Mesendoderm (in vitro differentiated cells): ENCODE measurements at regions not wholly inside any gene's neighbourhood (a gene's known extent, or its start where the extent isn't known, plus 50 kb on each side); places are given as distances from the start of the nearest gene placed in this dataset.

Experiments used
- DNase-seq: peaks from one replicate; pipeline ENCODE4 v3.0.0; 2013
- H2AK5ac ChIP-seq: 2 replicates; pipeline ENCODE4 v1.6.1; 2013; ENCODE audit warnings: low read length, inconsistent platforms
- H2BK120ac ChIP-seq: 2 replicates; pipeline ENCODE4 v1.6.1; 2013; ENCODE audit warnings: low read depth, mild to moderate bottlenecking, low read length, moderate library complexity, mixed read lengths
- H2BK15ac ChIP-seq: replicated peaks from 2 replicates; pipeline ENCODE4 v1.6.1; 2013; ENCODE audit warnings: low read depth, mild to moderate bottlenecking, moderate library complexity
- H2BK5ac ChIP-seq: 2 replicates; pipeline ENCODE4 v1.6.1; 2013; ENCODE audit warnings: low read length, inconsistent platforms
- H3K18ac ChIP-seq: 2 replicates; pipeline ENCODE4 v1.6.1; 2013; ENCODE audit warnings: mild to moderate bottlenecking, low read length, mixed read lengths
- H3K23ac ChIP-seq: one replicate; pipeline ENCODE4 v1.6.1; 2013; ENCODE audit warnings: low read length
- H3K27ac ChIP-seq: 2 replicates; pipeline ENCODE4 v1.5.1; 2013; ENCODE audit warnings: low read depth, mild to moderate bottlenecking, inconsistent platforms, low read length, moderate library complexity
- H3K27me3 ChIP-seq: 2 replicates; pipeline ENCODE4 v1.6.1; 2013; ENCODE audit warnings: low read length, control low read depth, mild to moderate bottlenecking, inconsistent platforms; ENCODE audit not compliant: insufficient read depth, poor library complexity
- H3K36me3 ChIP-seq: 2 replicates; pipeline ENCODE4 v1.6.1; 2013; ENCODE audit warnings: low read length, inconsistent platforms; ENCODE audit not compliant: control insufficient read depth, insufficient read depth
- H3K4ac ChIP-seq: one replicate; pipeline ENCODE4 v1.6.1; 2013; ENCODE audit warnings: low read depth, mild to moderate bottlenecking, low read length, moderate library complexity
- H3K4me1 ChIP-seq: 2 replicates; pipeline ENCODE4 v1.6.1; 2013; ENCODE audit warnings: low read depth, low read length, inconsistent platforms; ENCODE audit not compliant: control insufficient read depth
- H3K4me2 ChIP-seq: 2 replicates; pipeline ENCODE4 v1.6.1; 2013; ENCODE audit warnings: low read length
- H3K4me3 ChIP-seq: 2 replicates; pipeline ENCODE4 v1.5.1; 2013; ENCODE audit warnings: mild to moderate bottlenecking, low read length
- H3K56ac ChIP-seq: one replicate; pipeline ENCODE4 v1.6.1; 2013; ENCODE audit warnings: low read length
- H3K79me1 ChIP-seq: 2 replicates; pipeline ENCODE4 v1.6.1; 2013; ENCODE audit warnings: low read length, inconsistent platforms
- H3K79me2 ChIP-seq: 2 replicates; pipeline ENCODE4 v1.6.1; 2013; ENCODE audit warnings: mild to moderate bottlenecking, low read length; ENCODE audit not compliant: control insufficient read depth, insufficient read depth
- H3K9ac ChIP-seq: 2 replicates; pipeline ENCODE4 v1.6.1; 2013; ENCODE audit warnings: low read length, inconsistent platforms
- H4K5ac ChIP-seq: one replicate; pipeline ENCODE4 v1.6.1; 2013; ENCODE audit warnings: low read length
- H4K8ac ChIP-seq: one replicate; pipeline ENCODE4 v1.6.1; 2013; ENCODE audit warnings: low read depth, mild to moderate bottlenecking, control low read depth, low read length, moderate library complexity
- WGBS: extraction: QIAGEN DNeasy Blood & Tissue Kit; methylation state at CpG from one replicate; pipeline ENCODE4 v1.1.7; 2013; ENCODE audit warnings: low lambda C conversion rate, missing lambda C conversion rate; ENCODE audit not compliant: insufficient coverage; ENCODE audit errors: extremely low coverage; 5-methylcytosine and 5-hydroxymethylcytosine counted together

DNA sequence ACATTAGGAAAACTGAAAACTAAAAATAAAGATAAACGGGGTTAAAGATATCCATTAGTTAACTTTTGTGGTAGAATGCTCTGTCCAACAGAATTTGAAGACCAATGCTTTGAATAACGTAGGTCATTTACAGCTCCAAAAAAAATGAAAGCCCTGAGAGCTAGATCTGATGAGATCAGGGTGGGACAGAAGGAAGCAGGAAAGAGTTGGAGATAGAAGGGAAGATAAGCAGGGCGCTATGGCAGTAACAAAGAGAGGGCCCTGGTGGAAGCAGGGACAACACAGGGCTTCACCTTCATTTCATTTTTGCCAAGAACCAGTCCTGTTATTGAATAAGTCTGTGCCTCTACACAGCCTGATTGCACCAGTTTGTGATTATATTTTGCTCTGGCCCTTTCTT lies 51.0 kb upstream of the RGS8 start:
- H2BK120ac ChIP-seq, result no peak overlapping the region
- no peak overlapping the region for H3K18ac ChIP-seq
- H3K23ac ChIP-seq, result no peak overlapping the region
- H3K79me1 ChIP-seq, result no peaks in the 10 kb centered on the region
- no peaks in the 10 kb centered on the region for H3K36me3 ChIP-seq
- H3K27me3 ChIP-seq, result no peaks in the 10 kb centered on the region
- no peak overlapping the region for H4K5ac ChIP-seq
- no peak overlapping the region for H2BK5ac ChIP-seq
- no peak overlapping the region for H4K8ac ChIP-seq
- DNase-seq, result peak; percentile 44
- H3K27ac ChIP-seq, result no peak overlapping the region
- H3K4ac ChIP-seq, result peak overlapping the region; percentile 79
- WGBS, result no CpG with 5 or more reads among the region's 3 CpGs
- H3K9ac ChIP-seq, result no peak overlapping the region
- H2BK15ac ChIP-seq, result peak overlapping the region; percentile 74
- H3K4me2 ChIP-seq, result no peak overlapping the region
- H2AK5ac ChIP-seq, result no peak overlapping the region
- peaks cover 13% of the 10 kb centered on the region for H3K4me1 ChIP-seq
- no peak overlapping the region for H3K4me3 ChIP-seq
- no peaks in the 10 kb centered on the region for H3K79me2 ChIP-seq
- no peak overlapping the region for H3K56ac ChIP-seq

DNA sequence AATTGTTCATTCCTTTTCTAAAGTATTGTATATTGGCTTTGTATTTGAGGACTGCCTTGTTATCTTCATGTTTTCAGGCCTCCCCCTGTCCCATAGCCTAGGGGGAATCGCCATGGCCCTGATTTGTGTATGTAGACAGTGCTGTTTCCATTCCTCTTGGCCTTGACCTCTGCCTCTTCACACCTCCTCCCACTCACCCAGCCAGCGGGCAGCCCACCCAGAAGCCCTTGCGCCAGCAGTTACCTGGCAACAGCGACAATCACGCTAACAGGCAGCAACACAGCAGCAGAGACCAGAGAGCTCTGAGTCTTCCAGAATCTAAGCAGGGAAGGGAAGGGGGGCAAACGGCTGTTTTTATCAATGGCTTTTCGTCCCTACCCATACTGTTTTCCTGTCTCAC lies 50.0 kb upstream of the NPL start:
- Histone ChIP-seq H3K27me3 (no peaks in the 10 kb centered on the region), H3K27ac (no peak overlapping the region), H2BK15ac (no peak overlapping the region), H3K4me3 (no peak overlapping the region), H3K9ac (peak overlapping the region; percentile 34), H3K18ac (no peak overlapping the region), H2AK5ac (no peak overlapping the region), H3K79me2 (no peaks in the 10 kb centered on the region), H3K79me1 (no peaks in the 10 kb centered on the region), H3K36me3 (no peaks in the 10 kb centered on the region), H2BK5ac (no peak overlapping the region), H4K8ac (no peak overlapping the region), H3K23ac (no peak overlapping the region), H3K4me2 (no peak overlapping the region), H3K56ac (no peak overlapping the region), H4K5ac (no peak overlapping the region), H2BK120ac (no peak overlapping the region), H3K4ac (no peak overlapping the region), H3K4me1 (peaks cover 11% of the 10 kb centered on the region)
- WGBS, result no CpG with 5 or more reads among the region's 7 CpGs
- DNase-seq, result peak; percentile 98
